Uterus (tissue), 3 donors: ENCODE measurements at regions not wholly inside any gene's neighbourhood (a gene's known extent, or its start where the extent isn't known, plus 50 kb on each side); places are given as distances from the start of the nearest gene placed in this dataset.
A peak's percentile ranks its signal among the peaks of the same experiment; 100 is the strongest.

Source experiments
- DNase-seq, 2 donors: peaks; one replicate each; pipeline ENCODE4 v3.0.0-alpha.2; 2019 to 2020
- H3K27ac ChIP-seq, 2 donors: fragments of 200-600 bp; sonication (generic); 1 replicate in 1 of 2; 2 replicates in 1 of 2; pipeline ENCODE4 v1.5.1; 2016 to 2018
- H3K27me3 ChIP-seq, 2 donors: fragments of 200-600 bp; sonication (generic); one replicate each; pipeline ENCODE4 v1.5.1; 2018 to 2019; ENCODE audit warnings: control low read depth in 1 of 2
- H3K36me3 ChIP-seq, 2 donors: fragments of 200-600 bp; sonication (generic); one replicate each; pipeline ENCODE4 v1.5.1; 2019; ENCODE audit warnings: control low read depth in 1 of 2
- H3K4me1 ChIP-seq, 2 donors: fragments of 200-600 bp; sonication (generic); one replicate each; pipeline ENCODE4 v1.5.1; 2018 to 2019; ENCODE audit warnings: control low read depth in 1 of 2
- H3K4me3 ChIP-seq, 2 donors: fragments of 200-600 bp; sonication (generic); 1 replicate in 1 of 2; 2 replicates in 1 of 2; pipeline ENCODE4 v1.5.1; 2018 to 2019; ENCODE audit warnings: mild to moderate bottlenecking in 1 of 2
- H3K9me3 ChIP-seq, 2 donors: fragments of 200-600 bp; sonication (generic); one replicate each; pipeline ENCODE4 v1.5.1; 2019; ENCODE audit warnings: control low read depth in 1 of 2
- CTCF ChIP-seq, 4 experiments: fragments of 200-600 bp in 2 of 4; fragments of 450-650 bp in 2 of 4; sonication (generic) in 2 of 4; IDR thresholded peaks; one replicate each; pipeline ENCODE4 v1.5.1; 2016 to 2019; ENCODE audit warnings: antibody characterized with exemption in 4 of 4, mild to moderate bottlenecking in 2 of 4, moderate library complexity in 1 of 4
- POLR2A ChIP-seq, 2 donors: fragments of 450-650 bp; IDR thresholded peaks; one replicate each; pipeline ENCODE4 v1.6.1; 2016; ENCODE audit warnings: antibody characterized with exemption in 2 of 2, mild to moderate bottlenecking in 1 of 2, moderate library complexity in 1 of 2
- intact Hi-C: fragments of 100-400 bp; cut with DNase I; formaldehyde crosslinking; loops from one replicate; pipeline ENCODE4 v1.15.1; 2023; ENCODE audit warnings: low total_unique reads
- donor health status: DM: yes; HTN: yes; CAD: no.

- Histone ChIP-seq H3K9me3 (no peaks in the 10 kb centered on the region), H3K4me3 (no peak overlapping the region), H3K36me3 (no peaks in the 10 kb centered on the region), H3K27me3 (no peaks in the 10 kb centered on the region), H3K4me1 (no peaks in the 10 kb centered on the region), H3K27ac (no peak overlapping the region)
- no peak for DNase-seq
- intact Hi-C loops = no loop called here
- TF ChIP-seq POLR2A (IDR thresholded peaks at IDR 0.05) = no peak
- no peak for TF ChIP-seq CTCF (IDR thresholded peaks at IDR 0.05)
These were observed 282.5 kb upstream of the FOXF1 start for GRCh38 chr16:86227801-86228200.

GRCh38 chr16:86228713-86229112 lies 281.6 kb upstream of the FOXF1 start:
- no peaks in the 10 kb centered on the region for H3K36me3 ChIP-seq
- intact Hi-C loops = no loop called here
- H3K4me1 ChIP-seq = no peaks in the 10 kb centered on the region
- TF ChIP-seq CTCF (IDR thresholded peaks at IDR 0.05) = no peak
- TF ChIP-seq POLR2A (IDR thresholded peaks at IDR 0.05) = no peak
- H3K27me3 ChIP-seq = no peaks in the 10 kb centered on the region
- H3K9me3 ChIP-seq = no peaks in the 10 kb centered on the region
- no peak overlapping the region for H3K27ac ChIP-seq
- no peak for DNase-seq
- no peak overlapping the region for H3K4me3 ChIP-seq

GRCh38 chr16:86229283-86229682 lies 281.0 kb upstream of the FOXF1 start:
- Histone ChIP-seq H3K4me3 (no peak overlapping the region), H3K9me3 (no peaks in the 10 kb centered on the region), H3K27me3 (no peaks in the 10 kb centered on the region), H3K27ac (no peak overlapping the region), H3K4me1 (no peaks in the 10 kb centered on the region), H3K36me3 (no peaks in the 10 kb centered on the region)
- DNase-seq = no peak
- no peak for TF ChIP-seq CTCF (IDR thresholded peaks at IDR 0.05)
- TF ChIP-seq POLR2A (IDR thresholded peaks at IDR 0.05) = no peak
- intact Hi-C loops = no loop called here

- Histone ChIP-seq H3K4me1 (no peaks in the 10 kb centered on the region), H3K9me3 (no peaks in the 10 kb centered on the region), H3K4me3 (no peak overlapping the region), H3K27me3 (no peaks in the 10 kb centered on the region), H3K27ac (no peak overlapping the region), H3K36me3 (no peaks in the 10 kb centered on the region)
- intact Hi-C loops = no loop called here
- DNase-seq = no peak
- TF ChIP-seq POLR2A (IDR thresholded peaks at IDR 0.05) = no peak
- no peak for TF ChIP-seq CTCF (IDR thresholded peaks at IDR 0.05)
These were observed 280.3 kb upstream of the FOXF1 start for GRCh38 chr16:86229866-86230656.

- Histone ChIP-seq H3K4me1 (no peaks in the 10 kb centered on the region), H3K27me3 (no peaks in the 10 kb centered on the region), H3K36me3 (no peaks in the 10 kb centered on the region), H3K9me3 (no peaks in the 10 kb centered on the region), H3K27ac (no peak overlapping the region), H3K4me3 (no peak overlapping the region)
- TF ChIP-seq CTCF (IDR thresholded peaks at IDR 0.05) = no peak
- TF ChIP-seq POLR2A (IDR thresholded peaks at IDR 0.05) = no peak
- intact Hi-C loops = no loop called here
- peak in 1 of 2 donors; percentile 8 for DNase-seq
These were observed 278.9 kb upstream of the FOXF1 start for GRCh38 chr16:86231321-86231995.
